Gastroesophageal sphincter (tissue), 4 donors: ENCODE measurements at regions not wholly inside any gene's neighbourhood (a gene's known extent, or its start where the extent isn't known, plus 50 kb on each side); places are given as distances from the start of the nearest gene placed in this dataset.

Experiments used
- ATAC-seq: fragments of 150-250 bp; one replicate; pipeline ENCODE4 v1.9.1; 2016; ENCODE audit warnings: mild to moderate bottlenecking, moderate library complexity
- H3K27ac ChIP-seq, 4 donors: fragments of 200-600 bp; sonication (generic) in 3 of 4; 1 replicate in 3 of 4; 2 replicates in 1 of 4; pipeline ENCODE4 v1.5.1; 2016 to 2019
- H3K27me3 ChIP-seq: fragments of 200-600 bp; sonication (generic); one replicate; pipeline ENCODE4 v1.5.1; 2019
- H3K36me3 ChIP-seq, 2 donors: fragments of 200-600 bp; sonication (generic); one replicate each; pipeline ENCODE4 v1.5.1; 2019; ENCODE audit warnings: control low read depth in 1 of 2
- H3K4me1 ChIP-seq, 3 donors: fragments of 200-600 bp; sonication (generic); 1 replicate in 2 of 3; 2 replicates in 1 of 3; pipeline ENCODE4 v1.5.1; 2016 to 2019; ENCODE audit warnings: control low read depth in 2 of 3
- H3K4me3 ChIP-seq, 2 donors: fragments of 200-600 bp; sonication (generic); one replicate each; pipeline ENCODE4 v1.5.1; 2019; ENCODE audit warnings: mild to moderate bottlenecking in 1 of 2, moderate library complexity in 1 of 2
- H3K9me3 ChIP-seq, 3 donors: fragments of 200-600 bp; sonication (generic); one replicate each; pipeline ENCODE4 v1.5.1; 2017 to 2019; ENCODE audit warnings: control low read depth in 2 of 3
- EP300 ChIP-seq: sonication (generic); formaldehyde crosslinking; IDR thresholded peaks from one replicate; pipeline ENCODE4 v1.6.1; 2017; ENCODE audit warnings: antibody characterized with exemption, mild to moderate bottlenecking
- POLR2A ChIP-seq, 2 donors: fragments of 450-650 bp; IDR thresholded peaks; one replicate each; pipeline ENCODE4 v1.6.1; 2017; ENCODE audit warnings: antibody characterized with exemption in 2 of 2, mild to moderate bottlenecking in 2 of 2, moderate library complexity in 1 of 2
- POLR2AphosphoS5 ChIP-seq: sonication (generic); formaldehyde crosslinking; IDR thresholded peaks from one replicate; pipeline ENCODE4 v1.6.1; 2017; ENCODE audit warnings: antibody characterized with exemption
- WGBS, 2 donors: methylation state at CpG; one replicate each; pipeline ENCODE4 v1.1.5; 2018; ENCODE audit warnings: low coverage in 1 of 2; 5-methylcytosine and 5-hydroxymethylcytosine counted together

DNA sequence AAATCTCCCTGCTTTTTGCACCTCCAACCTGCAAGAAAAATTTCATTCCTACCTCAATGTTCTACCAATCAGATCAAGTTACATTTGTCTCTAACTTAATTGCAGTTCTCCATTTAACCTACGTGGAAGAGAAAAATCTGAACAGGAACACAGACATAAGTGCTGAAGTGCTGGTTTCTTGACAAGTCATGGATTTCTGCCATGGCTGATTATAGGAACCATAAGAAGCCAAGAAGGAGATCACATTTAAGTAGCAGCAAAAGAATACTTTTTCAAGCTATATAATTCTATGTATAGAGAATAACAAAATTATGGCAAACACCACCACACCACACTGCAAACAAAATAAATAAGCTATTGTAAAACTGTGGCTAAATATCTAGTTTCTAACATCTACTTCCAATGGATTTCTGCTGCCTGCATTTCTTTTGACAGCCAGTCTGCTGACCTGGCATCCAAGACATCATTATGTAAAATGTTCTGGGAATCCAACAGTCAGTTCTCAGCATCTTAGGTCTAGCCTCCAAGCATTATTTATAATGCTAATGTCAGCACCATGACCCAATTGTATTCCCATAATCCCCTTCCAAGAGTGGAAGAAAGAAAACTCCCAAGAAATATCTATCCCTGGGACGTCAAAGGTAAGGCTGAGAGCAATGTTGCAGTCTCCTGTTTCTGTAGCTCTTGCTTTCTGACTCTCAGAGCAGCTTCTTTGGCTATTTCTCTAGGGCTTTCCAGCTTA lies 50.8 kb upstream of the GAB1 start:
- Histone ChIP-seq H3K36me3 (no peaks in the 10 kb centered on the region), H3K27ac (peak overlapping the region; percentile 57 to 82 (median 79)), H3K4me3 (no peak overlapping the region), H3K4me1 (peaks cover 11 to 58% (median 13%) of the 10 kb centered on the region in 3 donors), H3K27me3 (no peaks in the 10 kb centered on the region), H3K9me3 (no peaks in the 10 kb centered on the region)
- WGBS, 2 donors, result 0 to 33% methylated on average over 1 to 2 of the region's 2 CpGs
- peak; percentile 59 for ATAC-seq
- peak; percentile 90 for TF ChIP-seq POLR2AphosphoS5
- no peak for TF ChIP-seq EP300

DNA sequence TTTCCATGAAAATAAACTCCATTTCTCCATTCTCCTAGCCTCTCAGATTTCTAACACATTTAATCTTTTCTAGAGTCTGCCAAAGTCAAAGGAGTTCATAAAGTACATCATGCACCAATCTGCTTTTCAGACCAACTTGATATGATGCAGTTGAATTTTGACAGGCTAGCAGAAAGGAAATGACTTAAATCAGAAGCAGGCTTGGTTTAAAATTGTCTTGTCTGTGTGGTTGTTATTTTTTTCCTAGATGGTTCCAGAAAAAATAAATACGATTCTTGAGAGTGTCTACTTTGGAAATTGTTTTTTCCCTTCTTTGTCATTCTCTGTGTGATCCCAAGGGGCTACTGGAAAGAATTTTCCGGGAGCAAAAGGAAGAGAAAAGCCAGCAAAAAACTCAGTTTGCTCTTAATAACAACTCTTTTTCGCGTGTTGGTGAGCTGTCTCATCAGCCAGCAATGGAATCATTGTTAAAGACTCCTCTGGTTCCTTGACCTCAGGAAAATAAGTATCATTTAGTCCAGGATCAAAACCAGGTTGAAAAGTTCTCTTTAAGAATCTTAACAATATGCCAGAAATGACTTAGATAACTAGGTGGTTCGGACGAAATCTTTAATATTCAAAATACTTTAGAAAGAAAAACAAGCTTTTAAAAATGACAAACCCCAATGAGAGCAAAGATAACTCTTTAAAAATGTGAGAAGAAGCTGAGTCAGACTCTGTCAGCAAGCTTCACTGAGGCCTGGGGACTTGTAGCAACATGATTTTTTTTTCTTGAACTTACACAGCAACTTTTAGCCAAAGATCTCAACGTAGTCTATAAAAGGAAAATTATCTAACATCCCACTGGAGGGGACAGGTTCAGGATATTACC lies 49.7 kb upstream of the GAB1 start:
- 6 to 19% methylated on average over 7 of the region's 7 CpGs for WGBS, 2 donors
- no peak overlapping the region for H3K4me3 ChIP-seq
- H3K27ac ChIP-seq, result peak overlapping the region; percentile 57 to 82 (median 79)
- H3K27me3 ChIP-seq, result no peaks in the 10 kb centered on the region
- H3K36me3 ChIP-seq, result no peaks in the 10 kb centered on the region
- H3K4me1 ChIP-seq, result peaks cover 11 to 69% (median 18%) of the 10 kb centered on the region in 3 donors
- ATAC-seq, result peak; percentile 25
- no peaks in the 10 kb centered on the region for H3K9me3 ChIP-seq
- TF ChIP-seq EP300 (no peak), POLR2AphosphoS5 (no peak), POLR2A (IDR thresholded peaks at IDR 0.05) (no peak)
